Lower leg skin (tissue), 4 donors: ENCODE measurements at regions not wholly inside any gene's neighbourhood (a gene's known extent, or its start where the extent isn't known, plus 50 kb on each side); places are given as distances from the start of the nearest gene placed in this dataset.

Experiments used
- DNase-seq, 2 donors: peaks; one replicate each; pipeline ENCODE4 v3.0.0-alpha.2; 2019; ENCODE audit warnings: low spot score in 2 of 2
- H3K4me3 ChIP-seq: fragments of 200-600 bp; sonication (generic); 2 replicates; pipeline ENCODE4 v1.5.1; 2017; ENCODE audit warnings: mild to moderate bottlenecking, low read depth; ENCODE audit not compliant: poor library complexity, severe bottlenecking
- CTCF ChIP-seq, 3 donors: fragments of 450-650 bp; IDR thresholded peaks; one replicate each; pipeline ENCODE4 v1.5.1; 2016; ENCODE audit warnings: antibody characterized with exemption in 3 of 3, mild to moderate bottlenecking in 3 of 3, moderate library complexity in 2 of 3
- POLR2A ChIP-seq, 2 donors: fragments of 450-650 bp; IDR thresholded peaks; one replicate each; pipeline ENCODE4 v1.6.1; 2016 to 2017; ENCODE audit warnings: antibody characterized with exemption in 2 of 2, mild to moderate bottlenecking in 1 of 2, moderate library complexity in 1 of 2
- WGBS, 2 donors: methylation state at CpG; one replicate each; pipeline ENCODE4 v1.1.5; 2018; 5-methylcytosine and 5-hydroxymethylcytosine counted together
- intact Hi-C: fragments of 100-400 bp; cut with DNase I; formaldehyde crosslinking; loops from one replicate; pipeline ENCODE4 v1.15.0; 2023; ENCODE audit warnings: low total_unique reads

GRCh38 chr13:34307607-34308006, 489.7 kb downstream of the RFC3 start:
- WGBS, 2 donors: 58 to 63% methylated on average over 5 of the region's 5 CpGs
- intact Hi-C loops: no loop called here
- no peak overlapping the region for H3K4me3 ChIP-seq
- no peak for TF ChIP-seq CTCF (IDR thresholded peaks at IDR 0.05)
- no peak for TF ChIP-seq POLR2A (IDR thresholded peaks at IDR 0.05)
- DNase-seq: no peak

- no peak overlapping the region for H3K4me3 ChIP-seq
- WGBS, 2 donors: 45 to 59% methylated on average over 1 of the region's 1 CpG
- TF ChIP-seq POLR2A (IDR thresholded peaks at IDR 0.05): no peak
- TF ChIP-seq CTCF (IDR thresholded peaks at IDR 0.05): no peak
- intact Hi-C loops: no loop called here
- no peak for DNase-seq
Measured at GRCh38 chr13:34308725-34309124, 490.8 kb downstream of the RFC3 start.

GRCh38 chr13:34310539-34310938, 492.6 kb downstream of the RFC3 start:
- 91 to 97% methylated on average over 3 of the region's 3 CpGs for WGBS, 2 donors
- TF ChIP-seq POLR2A (IDR thresholded peaks at IDR 0.05) (no peak), CTCF (IDR thresholded peaks at IDR 0.05) (no peak)
- H3K4me3 ChIP-seq: no peak overlapping the region
- intact Hi-C loops: no loop called here
- no peak for DNase-seq

GRCh38 chr13:34311251-34311650, 493.3 kb downstream of the RFC3 start:
- H3K4me3 ChIP-seq: no peak overlapping the region
- DNase-seq: no peak
- TF ChIP-seq CTCF (IDR thresholded peaks at IDR 0.05) (no peak), POLR2A (IDR thresholded peaks at IDR 0.05) (no peak)
- intact Hi-C loops: no loop called here

- H3K4me3 ChIP-seq: no peak overlapping the region
- TF ChIP-seq CTCF (IDR thresholded peaks at IDR 0.05): no peak
- TF ChIP-seq POLR2A (IDR thresholded peaks at IDR 0.05): no peak
- intact Hi-C loops: no loop called here
- DNase-seq: no peak
- WGBS, 2 donors: 93 to 94% methylated on average over 1 of the region's 1 CpG
Measured at GRCh38 chr13:34312578-34312977, 494.6 kb downstream of the RFC3 start.

GRCh38 chr13:34320084-34320483, 502.1 kb downstream of the RFC3 start:
- no peak overlapping the region for H3K4me3 ChIP-seq
- 84 to 85% methylated on average over 1 of the region's 1 CpG for WGBS, 2 donors
- intact Hi-C loops: no loop called here
- no peak for DNase-seq
- TF ChIP-seq POLR2A (IDR thresholded peaks at IDR 0.05) (no peak), CTCF (IDR thresholded peaks at IDR 0.05) (no peak)
